NAMALWA (cell line): ENCODE measurements at regions not wholly inside any gene's neighbourhood (a gene's known extent, or its start where the extent isn't known, plus 50 kb on each side); places are given as distances from the start of the nearest gene placed in this dataset.

Experiments
- DNase-seq: peaks from one replicate; pipeline ENCODE4 v3.0.0-alpha.2; 2015; ENCODE audit warnings: low spot score

DNA sequence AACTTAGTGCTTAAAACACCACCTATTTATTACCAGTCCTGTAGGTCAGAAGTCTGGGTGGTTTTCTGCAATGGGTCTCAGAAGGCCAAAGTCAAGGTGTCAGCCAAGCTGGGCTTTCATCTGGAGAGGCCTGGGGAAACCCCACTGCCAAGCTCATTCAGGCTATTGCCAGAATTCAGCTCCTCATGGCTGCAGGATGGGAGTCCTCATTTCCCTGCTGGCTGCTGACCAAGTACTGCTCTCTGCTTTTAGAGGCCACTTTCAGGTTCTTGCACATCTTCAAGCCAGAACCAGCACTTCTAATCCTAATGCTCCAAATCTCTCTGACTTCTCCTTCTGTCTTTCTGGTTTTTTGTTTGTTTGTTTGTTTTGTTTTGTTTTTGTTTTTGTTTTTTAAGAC is 109.3 kb downstream of the BCOR start:
- DNase-seq, result no peak

DNA sequence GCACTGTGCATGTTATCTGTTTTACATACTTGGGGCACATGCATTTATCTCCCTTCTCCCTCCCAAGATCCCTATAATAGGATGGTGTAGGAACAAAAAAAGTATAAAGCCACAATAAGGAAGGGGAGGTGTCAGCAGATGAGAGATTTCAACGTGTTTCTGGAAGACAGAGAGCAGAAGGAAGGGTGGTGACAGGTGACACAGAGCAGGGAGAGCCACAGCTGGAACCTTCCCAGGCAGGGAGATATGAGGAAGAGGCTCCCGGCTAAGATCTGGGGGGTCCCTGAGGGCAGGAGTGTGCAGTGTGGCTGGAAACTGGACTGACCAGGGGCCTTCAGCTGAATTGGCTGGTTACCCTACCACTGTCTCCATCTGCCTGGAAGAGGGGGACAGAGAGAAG is 107.4 kb downstream of the BCOR start:
- no peak for DNase-seq

DNA sequence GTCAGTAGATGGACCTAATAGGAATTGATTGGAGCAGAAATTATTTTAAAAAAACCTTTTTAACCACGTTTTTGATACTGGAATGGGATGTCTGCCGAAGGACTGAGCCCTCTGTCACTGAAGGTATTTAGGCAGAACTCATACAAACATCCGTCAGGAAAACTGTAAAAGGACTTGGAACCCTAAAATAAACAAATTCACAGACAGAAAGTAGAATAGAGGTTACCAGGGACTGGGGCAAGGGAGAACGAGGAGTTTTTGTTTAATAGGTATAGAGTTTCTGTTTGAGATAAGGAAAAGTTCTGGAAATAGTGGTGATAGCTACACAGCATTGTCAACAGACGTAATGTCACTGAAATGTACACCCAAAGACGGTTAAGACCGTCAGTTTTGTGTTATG is 105.5 kb downstream of the BCOR start:
- DNase-seq, result no peak

DNA sequence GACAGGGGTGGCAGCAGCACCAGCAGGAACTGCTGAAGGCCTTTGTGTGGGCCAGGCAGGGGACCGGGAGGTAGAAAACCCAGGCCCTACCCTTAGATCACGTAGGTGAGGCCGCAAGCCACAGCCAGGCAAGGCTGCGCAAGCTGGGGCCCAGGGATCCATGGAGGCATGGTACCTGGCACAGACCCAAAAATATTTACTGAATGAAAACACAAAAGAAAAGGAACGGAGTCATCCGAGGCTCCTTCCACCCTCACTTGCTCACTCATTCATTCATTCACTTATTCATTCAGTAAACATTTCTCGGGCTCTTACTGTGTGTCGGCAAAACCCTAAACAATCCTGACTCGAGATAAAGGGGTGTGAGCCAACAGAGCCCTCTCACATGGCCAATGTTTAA is 102.3 kb downstream of the BCOR start:
- DNase-seq, result no peak

DNA sequence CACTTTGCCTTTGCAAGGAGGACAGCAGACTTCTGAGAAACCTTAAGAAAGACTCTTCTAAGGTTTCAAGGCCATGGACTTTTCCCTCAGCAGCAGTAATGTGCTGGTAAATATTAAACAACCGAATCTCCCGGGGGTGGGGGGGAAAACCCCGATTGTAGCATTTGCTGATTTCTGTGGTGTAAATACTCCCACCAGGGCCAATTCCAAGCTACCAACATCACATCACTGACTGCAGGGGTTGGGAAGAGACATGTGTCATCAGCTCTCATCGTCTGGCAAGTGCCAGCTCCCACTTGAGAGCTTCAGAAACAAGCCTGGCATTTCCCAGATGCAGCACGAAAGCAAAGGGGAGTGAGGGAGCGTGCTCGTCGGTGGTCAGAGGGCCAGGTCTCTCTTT is 101.2 kb downstream of the BCOR start:
- no peak for DNase-seq

DNA sequence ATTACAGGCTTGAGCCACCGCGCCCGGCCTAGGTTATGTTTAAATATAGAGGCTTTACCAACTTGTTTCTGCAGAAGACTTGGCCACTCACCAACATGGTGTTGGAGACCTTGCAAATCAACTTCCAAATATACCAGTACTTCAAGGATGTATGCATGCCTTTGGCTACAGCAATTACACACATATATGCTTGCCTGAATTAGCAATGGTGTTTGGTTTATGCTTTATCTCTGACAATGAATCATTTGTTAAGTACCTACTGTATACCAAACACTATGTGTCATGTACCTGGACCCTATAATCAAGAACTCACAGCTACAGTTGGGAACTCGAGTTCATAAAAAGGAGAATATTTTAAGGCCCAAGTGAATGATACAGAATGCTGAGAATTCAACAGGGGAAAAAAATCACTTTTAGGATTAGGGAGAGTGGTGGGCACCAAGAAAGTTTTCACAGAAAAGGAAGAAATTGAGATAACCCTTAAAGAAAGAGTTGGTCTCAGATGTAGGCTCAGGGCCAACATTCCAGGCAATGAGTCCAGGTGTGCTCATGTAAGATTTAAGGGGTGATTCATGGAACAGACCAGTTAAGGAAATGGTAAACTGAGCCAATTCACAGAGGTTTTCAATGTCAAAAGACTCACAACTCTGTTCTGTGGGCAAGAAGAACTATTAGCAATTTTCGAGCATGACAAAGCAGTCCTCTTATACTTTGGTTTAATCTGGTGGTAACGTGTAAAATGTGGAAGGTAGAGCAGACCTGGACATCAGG is 98.9 kb downstream of the BCOR start:
- no peak for DNase-seq
